ENCODE measurements at regions not wholly inside any gene's neighbourhood (a gene's known extent, or its start where the extent isn't known, plus 50 kb on each side); places are given as distances from the start of the nearest gene placed in this dataset.

DNA sequence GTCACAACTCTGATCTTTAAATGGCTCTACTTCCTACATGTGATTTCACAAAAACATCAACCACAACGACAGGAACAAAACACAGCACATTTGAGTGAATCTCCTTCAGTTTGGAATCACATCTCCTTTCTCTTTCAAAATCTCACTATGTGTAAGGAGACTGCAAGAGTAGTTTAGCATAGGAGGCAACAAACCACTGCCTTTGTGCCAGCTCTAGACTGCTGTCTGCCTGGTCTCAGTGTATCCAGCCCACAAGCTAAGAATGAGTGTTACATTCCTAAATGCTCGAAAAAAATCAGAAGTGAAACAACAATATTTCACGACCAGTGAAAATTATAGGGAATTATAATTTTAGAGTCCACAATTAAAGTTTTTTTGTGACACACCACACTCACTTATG lies 217.0 kb upstream of the STEAP4 start:
- BruUV-seq (replicated peaks): no TSS peak
- DNase-seq (ENCODE audit: low read depth, low spot score) (no peak), FAIRE-seq (no peak)
- H3K27me3 ChIP-seq (ENCODE audit: control insufficient read depth in 2 of 2, insufficient read depth in 2 of 2, low read length in 2 of 2): no peaks in the 10 kb centered on the region
- no peak overlapping the region for H2AFZ ChIP-seq (ENCODE audit: low read depth, low read length)
- no peaks in the 10 kb centered on the region for H4K20me1 ChIP-seq (replicated peaks; ENCODE audit: control insufficient read depth, extremely low read depth, insufficient read depth, low read length)
- TF ChIP-seq FOS (IDR thresholded peaks at IDR 0.05; ENCODE audit: borderline replicate concordance, insufficient read depth, low read length) (no peak), GATA2 (IDR thresholded peaks at IDR 0.05; ENCODE audit: insufficient read depth, insufficient read length, low read depth, low read length) (no peak), JUN (IDR thresholded peaks at IDR 0.05; ENCODE audit: borderline replicate concordance, insufficient read depth, insufficient read length, low read depth) (no peak), POLR2A (IDR thresholded peaks at IDR 0.05; ENCODE audit: low read depth, low read length) (no peak), MYC (IDR thresholded peaks at IDR 0.05; ENCODE audit: low read depth, low read length) (no peak), POLR2AphosphoS5 (IDR thresholded peaks at IDR 0.05; ENCODE audit: insufficient read depth, low read depth, low read length) (no peak), EZH2 (IDR thresholded peaks at IDR 0.05; ENCODE audit: borderline replicate concordance, low read depth, low read length, severe bottlenecking) (no peak)
- TF ChIP-seq, protein P1, sequence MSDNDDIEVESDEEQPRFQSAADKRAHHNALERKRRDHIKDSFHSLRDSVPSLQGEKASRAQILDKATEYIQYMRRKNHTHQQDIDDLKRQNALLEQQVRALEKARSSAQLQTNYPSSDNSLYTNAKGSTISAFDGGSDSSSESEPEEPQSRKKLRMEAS (IDR thresholded peaks at IDR 0.05; ENCODE audit: insufficient read depth, insufficient read length): no peak
- TF ChIP-seq, protein P2, sequence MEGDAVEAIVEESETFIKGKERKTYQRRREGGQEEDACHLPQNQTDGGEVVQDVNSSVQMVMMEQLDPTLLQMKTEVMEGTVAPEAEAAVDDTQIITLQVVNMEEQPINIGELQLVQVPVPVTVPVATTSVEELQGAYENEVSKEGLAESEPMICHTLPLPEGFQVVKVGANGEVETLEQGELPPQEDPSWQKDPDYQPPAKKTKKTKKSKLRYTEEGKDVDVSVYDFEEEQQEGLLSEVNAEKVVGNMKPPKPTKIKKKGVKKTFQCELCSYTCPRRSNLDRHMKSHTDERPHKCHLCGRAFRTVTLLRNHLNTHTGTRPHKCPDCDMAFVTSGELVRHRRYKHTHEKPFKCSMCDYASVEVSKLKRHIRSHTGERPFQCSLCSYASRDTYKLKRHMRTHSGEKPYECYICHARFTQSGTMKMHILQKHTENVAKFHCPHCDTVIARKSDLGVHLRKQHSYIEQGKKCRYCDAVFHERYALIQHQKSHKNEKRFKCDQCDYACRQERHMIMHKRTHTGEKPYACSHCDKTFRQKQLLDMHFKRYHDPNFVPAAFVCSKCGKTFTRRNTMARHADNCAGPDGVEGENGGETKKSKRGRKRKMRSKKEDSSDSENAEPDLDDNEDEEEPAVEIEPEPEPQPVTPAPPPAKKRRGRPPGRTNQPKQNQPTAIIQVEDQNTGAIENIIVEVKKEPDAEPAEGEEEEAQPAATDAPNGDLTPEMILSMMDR (IDR thresholded peaks at IDR 0.05; ENCODE audit: extremely low read depth in 1 of 2, insufficient read depth in 1 of 2, low read depth in 1 of 2, low read length in 2 of 2): no peak
- H3K4me2 ChIP-seq (ENCODE audit: insufficient read depth, low read length): no peak overlapping the region
- H3K27ac ChIP-seq (ENCODE audit: insufficient read depth, low read depth, low read length): no peak overlapping the region
- no peaks in the 10 kb centered on the region for H3K9me1 ChIP-seq (replicated peaks; ENCODE audit: control insufficient read depth, extremely low read depth, insufficient read depth, low read length)
- H3K4me3 ChIP-seq (replicated peaks in 1 of 3; ENCODE audit: insufficient read depth in 1 of 3, low read depth in 1 of 3, low read length in 3 of 3): no peak overlapping the region
- no peaks in the 10 kb centered on the region for H3K4me1 ChIP-seq (ENCODE audit: control insufficient read depth, extremely low read depth, insufficient read depth, low read length)
- no peaks in the 10 kb centered on the region for H3K9me3 ChIP-seq (replicated peaks; ENCODE audit: control insufficient read depth, insufficient read depth, low read length)
- ChIA-PET CTCF (no interaction called here), POLR2A (no interaction called here)
- no peak overlapping the region for H3K9ac ChIP-seq (replicated peaks; ENCODE audit: extremely low read depth, insufficient read depth, low read length)
- H3K79me2 ChIP-seq (ENCODE audit: control insufficient read depth, insufficient read depth, low read length): no peaks in the 10 kb centered on the region
- intact Hi-C loops (cut with micrococcal nuclease) (no loop called here), dilution Hi-C loops (cut with MboI; ENCODE audit: extremely low pct_ligation_motif_present, low sequenced_read_pairs) (no loop called here)
- H3K36me3 ChIP-seq (ENCODE audit: control insufficient read depth in 2 of 2, extremely low read depth in 1 of 2, insufficient read depth in 2 of 2, low read length in 2 of 2): no peaks in the 10 kb centered on the region
